ENCODE measurements at regions not wholly inside any gene's neighbourhood (a gene's known extent, or its start where the extent isn't known, plus 50 kb on each side); places are given as distances from the start of the nearest gene placed in this dataset.

DNA sequence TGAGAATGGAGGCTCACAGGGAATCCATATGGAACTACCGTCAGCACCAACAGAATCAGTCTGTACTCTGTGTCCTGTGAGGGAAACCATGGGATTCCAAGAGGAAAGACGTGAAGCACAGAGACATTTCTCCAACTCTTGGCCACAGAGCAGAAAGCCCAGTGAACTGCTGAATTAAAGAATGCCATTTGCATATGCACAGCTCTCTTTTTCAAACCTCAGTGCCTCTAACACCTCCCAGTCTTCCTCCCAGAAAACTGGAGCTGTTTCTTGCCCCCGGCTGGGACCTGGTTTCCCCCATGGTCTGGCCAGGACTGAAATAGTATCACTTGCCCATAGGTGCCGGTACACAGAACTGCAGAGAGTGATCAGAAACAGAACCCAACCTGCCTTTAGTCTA lies 69.6 kb upstream of the FER start:
- intact Hi-C loops (cut with DNase I): loop anchor here (10.0 kb wide), 1 partner anchor 767 kb away; no protein-coding TSS in a partner anchor
- no peaks in the 10 kb centered on the region for H3K9me3 ChIP-seq (ENCODE audit: control insufficient read depth in 2 of 3, insufficient read depth in 1 of 3, low read length in 3 of 3)
- no peak for FAIRE-seq
- H3K4me3 ChIP-seq (ENCODE audit: low read length in 3 of 3): no peak overlapping the region
- no peak overlapping the region for H3K27ac ChIP-seq (ENCODE audit: low read depth in 2 of 2, low read length in 2 of 2)
- no peaks in the 10 kb centered on the region for H3K4me1 ChIP-seq (ENCODE audit: control insufficient read depth in 2 of 3, insufficient read depth in 2 of 3, low read depth in 1 of 3, low read length in 3 of 3)
- DNase-seq: no peak
- TF ChIP-seq, protein P1, sequence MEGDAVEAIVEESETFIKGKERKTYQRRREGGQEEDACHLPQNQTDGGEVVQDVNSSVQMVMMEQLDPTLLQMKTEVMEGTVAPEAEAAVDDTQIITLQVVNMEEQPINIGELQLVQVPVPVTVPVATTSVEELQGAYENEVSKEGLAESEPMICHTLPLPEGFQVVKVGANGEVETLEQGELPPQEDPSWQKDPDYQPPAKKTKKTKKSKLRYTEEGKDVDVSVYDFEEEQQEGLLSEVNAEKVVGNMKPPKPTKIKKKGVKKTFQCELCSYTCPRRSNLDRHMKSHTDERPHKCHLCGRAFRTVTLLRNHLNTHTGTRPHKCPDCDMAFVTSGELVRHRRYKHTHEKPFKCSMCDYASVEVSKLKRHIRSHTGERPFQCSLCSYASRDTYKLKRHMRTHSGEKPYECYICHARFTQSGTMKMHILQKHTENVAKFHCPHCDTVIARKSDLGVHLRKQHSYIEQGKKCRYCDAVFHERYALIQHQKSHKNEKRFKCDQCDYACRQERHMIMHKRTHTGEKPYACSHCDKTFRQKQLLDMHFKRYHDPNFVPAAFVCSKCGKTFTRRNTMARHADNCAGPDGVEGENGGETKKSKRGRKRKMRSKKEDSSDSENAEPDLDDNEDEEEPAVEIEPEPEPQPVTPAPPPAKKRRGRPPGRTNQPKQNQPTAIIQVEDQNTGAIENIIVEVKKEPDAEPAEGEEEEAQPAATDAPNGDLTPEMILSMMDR (IDR thresholded peaks at IDR 0.05; ENCODE audit: borderline replicate concordance, extremely low read depth, insufficient read depth): no peak
- no peaks in the 10 kb centered on the region for H3K36me3 ChIP-seq (ENCODE audit: control insufficient read depth in 2 of 3, insufficient read depth in 3 of 3, low read length in 3 of 3)
- no peaks in the 10 kb centered on the region for H3K27me3 ChIP-seq (ENCODE audit: control insufficient read depth, insufficient read depth, low read length)
- H3K9ac ChIP-seq (ENCODE audit: low read length in 3 of 3): no peak overlapping the region

DNA sequence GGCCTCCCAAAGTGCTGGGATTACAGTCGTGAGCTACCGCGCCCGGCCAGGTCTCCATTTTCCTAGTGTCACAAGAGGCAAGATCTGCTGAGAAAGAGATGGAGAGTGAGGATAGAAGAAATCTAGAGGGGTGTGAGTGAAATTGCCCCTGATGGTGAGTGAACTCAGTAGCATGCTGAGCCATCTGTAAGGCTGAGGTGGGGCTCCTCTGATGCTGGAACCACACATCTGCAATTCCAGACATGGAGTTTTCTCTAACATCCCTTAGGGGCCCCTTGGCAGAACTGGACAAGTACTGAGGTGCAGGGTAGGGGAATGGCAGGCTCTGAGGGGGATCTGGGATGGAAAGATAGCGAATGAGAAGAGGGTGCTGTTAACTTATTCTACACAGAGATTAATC lies 72.0 kb upstream of the FER start:
- H3K4me1 ChIP-seq (ENCODE audit: control insufficient read depth in 2 of 3, insufficient read depth in 2 of 3, low read depth in 1 of 3, low read length in 3 of 3): no peaks in the 10 kb centered on the region
- H3K9ac ChIP-seq (ENCODE audit: low read length in 3 of 3): no peak overlapping the region
- intact Hi-C loops (cut with DNase I): loop anchor here (10.0 kb wide), 1 partner anchor 769 kb away; no protein-coding TSS in a partner anchor
- H3K27ac ChIP-seq (ENCODE audit: low read depth in 2 of 2, low read length in 2 of 2): no peak overlapping the region
- DNase-seq (no peak), FAIRE-seq (no peak)
- no peaks in the 10 kb centered on the region for H3K9me3 ChIP-seq (ENCODE audit: control insufficient read depth in 2 of 3, insufficient read depth in 1 of 3, low read length in 3 of 3)
- no peak overlapping the region for H3K4me3 ChIP-seq (ENCODE audit: low read length in 3 of 3)
- H3K36me3 ChIP-seq (ENCODE audit: control insufficient read depth in 2 of 3, insufficient read depth in 3 of 3, low read length in 3 of 3): no peaks in the 10 kb centered on the region
- H3K27me3 ChIP-seq (ENCODE audit: control insufficient read depth, insufficient read depth, low read length): no peaks in the 10 kb centered on the region
- TF ChIP-seq, protein P1 (IDR thresholded peaks at IDR 0.05; ENCODE audit: borderline replicate concordance, extremely low read depth, insufficient read depth): no peak

DNA sequence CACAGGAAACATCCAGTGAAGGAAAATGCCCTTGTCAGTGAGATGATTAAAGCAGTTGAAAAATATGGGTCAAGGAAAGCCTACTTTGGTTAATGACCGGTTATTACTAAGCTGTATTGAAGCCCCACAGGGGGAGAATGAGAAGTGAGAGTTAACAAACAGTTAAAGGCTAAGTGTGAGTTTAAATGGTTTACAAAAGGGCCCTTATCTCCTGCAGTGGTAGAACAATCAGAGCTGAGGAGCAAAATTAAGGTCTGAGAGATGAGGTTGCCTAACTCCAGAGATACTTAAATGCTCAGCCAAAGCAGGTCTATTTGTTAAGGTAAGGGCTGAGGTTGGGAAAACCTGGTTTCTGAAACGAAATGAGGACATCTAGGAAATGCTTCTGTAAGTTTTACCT lies 75.1 kb upstream of the FER start:
- Histone ChIP-seq H3K9me3 (ENCODE audit: control insufficient read depth in 2 of 3, insufficient read depth in 1 of 3, low read length in 3 of 3) (no peaks in the 10 kb centered on the region), H3K4me3 (ENCODE audit: low read length in 3 of 3) (no peak overlapping the region), H3K4me1 (ENCODE audit: control insufficient read depth in 2 of 3, insufficient read depth in 2 of 3, low read depth in 1 of 3, low read length in 3 of 3) (no peaks in the 10 kb centered on the region), H3K36me3 (ENCODE audit: control insufficient read depth in 2 of 3, insufficient read depth in 3 of 3, low read length in 3 of 3) (no peaks in the 10 kb centered on the region), H3K27ac (ENCODE audit: low read depth in 2 of 2, low read length in 2 of 2) (no peak overlapping the region), H3K27me3 (ENCODE audit: control insufficient read depth, insufficient read depth, low read length) (no peaks in the 10 kb centered on the region), H3K9ac (ENCODE audit: low read length in 3 of 3) (no peak overlapping the region)
- TF ChIP-seq, protein P1 (IDR thresholded peaks at IDR 0.05; ENCODE audit: borderline replicate concordance, extremely low read depth, insufficient read depth): no peak
- no peak for DNase-seq
- intact Hi-C loops (cut with DNase I): loop anchor here (10.0 kb wide), 1 partner anchor 772 kb away; no protein-coding TSS in a partner anchor
- FAIRE-seq: no peak

Data from kidney (tissue), 13 donors.